H1 (cell line): ENCODE measurements at regions not wholly inside any gene's neighbourhood (a gene's known extent, or its start where the extent isn't known, plus 50 kb on each side); places are given as distances from the start of the nearest gene placed in this dataset.

Experiments
- CTCF ChIA-PET: fragments of 300-600 bp; sonication (Branson Sonifier 250); formaldehyde crosslinking; loops from one replicate; lab custom pipeline; 2021; ENCODE audit not compliant: partially characterized antibody; lab: Charles Lee
- POLR2A ChIA-PET: fragments of 300-600 bp; sonication (Branson Sonifier 250); formaldehyde crosslinking; loops from one replicate; lab custom pipeline; 2021; ENCODE audit warnings: inconsistent platforms; ENCODE audit not compliant: partially characterized antibody; lab: Charles Lee
- DNase-seq, 2 experiments: peaks; one replicate each; pipeline versions ENCODE4 v3.0.0 to v3.0.0-alpha.2; 2010 to 2022; ENCODE audit warnings: low spot score in 2 of 2, low read depth in 1 of 2, mixed read lengths in 1 of 2
- FAIRE-seq: peaks from 2 replicates; lab custom pipeline; 2011; peaks lifted over from hg19 to GRCh38; lab: Jason Lieb, UNC
- H2AFZ ChIP-seq: 2 replicates; pipeline ENCODE4 v1.8.1; 2012; ENCODE audit warnings: low read length, inconsistent platforms
- H2AK5ac ChIP-seq: 2 replicates; pipeline ENCODE4 v1.6.1; 2013; ENCODE audit warnings: low read depth, low read length
- H2BK120ac ChIP-seq: replicated peaks from 2 replicates; pipeline ENCODE3; 2013; ENCODE audit warnings: low read depth, low read length, inconsistent platforms
- H2BK12ac ChIP-seq: 2 replicates; pipeline ENCODE4 v1.6.1; 2013; ENCODE audit warnings: low read depth, low read length
- H2BK15ac ChIP-seq: 2 replicates; pipeline ENCODE4 v1.6.1; 2013; ENCODE audit warnings: low read length
- H2BK20ac ChIP-seq: 2 replicates; pipeline ENCODE4 v1.6.1; 2013; ENCODE audit warnings: low read length
- H2BK5ac ChIP-seq: 2 replicates; pipeline ENCODE4 v1.6.1; 2013; ENCODE audit warnings: low read depth, low read length
- H3K14ac ChIP-seq: 2 replicates; pipeline ENCODE4 v1.6.1; 2013; ENCODE audit warnings: inconsistent platforms; ENCODE audit not compliant: insufficient read length
- H3K18ac ChIP-seq: 2 replicates; pipeline ENCODE4 v1.6.1; 2013; ENCODE audit warnings: low read length; ENCODE audit errors: extremely low read depth
- H3K23ac ChIP-seq: 2 replicates; pipeline ENCODE4 v1.6.1; 2013; ENCODE audit warnings: inconsistent platforms; ENCODE audit not compliant: insufficient read length
- H3K23me2 ChIP-seq: 2 replicates; pipeline ENCODE4 v1.6.1; 2013; ENCODE audit warnings: low read depth, low read length
- H3K27ac ChIP-seq: 2 replicates; pipeline ENCODE4 v1.6.1; 2011; ENCODE audit warnings: low read depth, low read length, inconsistent platforms
- H3K27me3 ChIP-seq, 4 experiments: replicated peaks in 1 of 4; 1 replicate in 1 of 4; 2 replicates in 3 of 4; pipeline versions ENCODE4 v1.6.1 to v1.8.1; 2011 to 2013; ENCODE audit warnings: low read length in 3 of 4, mild to moderate bottlenecking in 3 of 4, inconsistent platforms in 2 of 4, mixed read lengths in 2 of 4, moderate library complexity in 1 of 4; ENCODE audit not compliant: control insufficient read depth in 3 of 4, insufficient read depth in 3 of 4; ENCODE audit errors: extremely low read depth in 1 of 4
- H3K36me3 ChIP-seq, 4 experiments: 2 replicates each; pipeline versions ENCODE4 v1.6.1 to v1.8.1; 2011 to 2013; ENCODE audit warnings: mild to moderate bottlenecking in 4 of 4, low read length in 3 of 4, moderate library complexity in 2 of 4, control low read depth in 1 of 4, inconsistent platforms in 1 of 4; ENCODE audit not compliant: insufficient read depth in 4 of 4, control insufficient read depth in 2 of 4
- H3K4ac ChIP-seq: replicated peaks from 2 replicates; pipeline ENCODE3; 2013; ENCODE audit warnings: low read length, low read depth, mixed read lengths, inconsistent platforms; ENCODE audit not compliant: insufficient read length
- H3K4me1 ChIP-seq, 4 experiments: replicated peaks in 1 of 4; 1 replicate in 1 of 4; 2 replicates in 3 of 4; pipeline versions ENCODE4 v1.6.1 to v1.8.1; 2011 to 2013; ENCODE audit warnings: low read length in 3 of 4, inconsistent platforms in 2 of 4, mixed read lengths in 1 of 4; ENCODE audit not compliant: insufficient read depth in 4 of 4, control insufficient read depth in 3 of 4
- H3K4me2 ChIP-seq, 2 experiments: 2 replicates each; pipeline versions ENCODE4 v1.6.1 to v1.8.1; 2011 to 2013; ENCODE audit warnings: low read depth in 2 of 2, low read length in 2 of 2, control low read depth in 1 of 2, inconsistent platforms in 1 of 2, mild to moderate bottlenecking in 1 of 2; ENCODE audit not compliant: insufficient read depth in 1 of 2
- H3K4me3 ChIP-seq, 4 experiments: fragments of 200-600, 300-600 bp in 1 of 4; sonication (generic), shearing (Covaris generic), sonication (Bioruptor Twin) in 1 of 4; 2 replicates each; pipeline versions ENCODE4 v1.5.1 to v1.8.1; 2011 to 2016; ENCODE audit warnings: low read length in 4 of 4, low read depth in 3 of 4, control low read depth in 2 of 4, inconsistent platforms in 2 of 4, mild to moderate bottlenecking in 2 of 4, mixed read lengths in 1 of 4, moderate library complexity in 1 of 4; ENCODE audit not compliant: insufficient read depth in 2 of 4; ENCODE audit errors: extremely low read depth in 1 of 4
- H3K56ac ChIP-seq: replicated peaks from 2 replicates; pipeline ENCODE3; 2013; ENCODE audit warnings: low read depth, mild to moderate bottlenecking, mixed read lengths, low read length, inconsistent platforms; ENCODE audit not compliant: insufficient read length
- H3K79me1 ChIP-seq: 2 replicates; pipeline ENCODE4 v1.6.1; 2013; ENCODE audit warnings: low read depth, low read length, control low read depth
- H3K79me2 ChIP-seq, 2 experiments: 2 replicates each; pipeline versions ENCODE4 v1.6.1 to v1.8.1; 2012 to 2013; ENCODE audit warnings: low read length in 2 of 2, mild to moderate bottlenecking in 2 of 2, inconsistent platforms in 1 of 2; ENCODE audit not compliant: insufficient read depth in 2 of 2, control insufficient read depth in 1 of 2
- H3K9ac ChIP-seq, 4 experiments: replicated peaks in 1 of 4; 1 replicate in 1 of 4; 2 replicates in 3 of 4; pipeline versions ENCODE4 v1.6.1 to v1.8.1; 2011 to 2013; ENCODE audit warnings: low read depth in 3 of 4, low read length in 3 of 4, control low read depth in 2 of 4, mild to moderate bottlenecking in 2 of 4, moderate library complexity in 2 of 4, inconsistent platforms in 1 of 4; ENCODE audit errors: extremely low read depth in 1 of 4
- H3K9me3 ChIP-seq, 2 experiments: 2 replicates each; pipeline versions ENCODE4 v1.6.1 to v1.8.1; 2012 to 2013; ENCODE audit warnings: mild to moderate bottlenecking in 2 of 2, moderate library complexity in 2 of 2, control low read depth in 1 of 2, inconsistent platforms in 1 of 2, low read depth in 1 of 2, low read length in 1 of 2, mixed read lengths in 1 of 2; ENCODE audit not compliant: insufficient read depth in 2 of 2
- H4K20me1 ChIP-seq, 2 experiments: replicated peaks in 1 of 2; 2 replicates each; pipeline versions ENCODE3 to v1.8.1; 2011 to 2013; ENCODE audit warnings: inconsistent platforms in 2 of 2, low read length in 2 of 2, mild to moderate bottlenecking in 1 of 2; ENCODE audit not compliant: insufficient read depth in 2 of 2, control insufficient read depth in 1 of 2
- H4K5ac ChIP-seq: 2 replicates; pipeline ENCODE4 v1.6.1; 2013; ENCODE audit warnings: low read length, low read depth, mixed read lengths, inconsistent platforms; ENCODE audit not compliant: insufficient read length
- H4K8ac ChIP-seq: 2 replicates; pipeline ENCODE4 v1.8.0; 2013; ENCODE audit warnings: mild to moderate bottlenecking, moderate library complexity, low read length, inconsistent platforms; ENCODE audit not compliant: insufficient read depth; ENCODE audit errors: extremely low read depth
- H4K91ac ChIP-seq: replicated peaks from 2 replicates; pipeline ENCODE3; 2013; ENCODE audit warnings: low read length, mixed read lengths, inconsistent platforms; ENCODE audit not compliant: insufficient read length
- SAP30 ChIP-seq: fragments of 300-600 bp; sonication (generic); IDR thresholded peaks from 2 replicates; pipeline ENCODE4 v1.7.1; 2012; ENCODE audit warnings: low read length, moderate library complexity, mild to moderate bottlenecking, inconsistent platforms; ENCODE audit not compliant: insufficient read depth, insufficient replicate concordance
- WGBS, 2 experiments: shearing (Covaris generic) in 1 of 2; methylation state at CpG; one replicate each; pipeline versions ENCODE4 v1.1.6 to v1.1.7; 2013 to 2015; ENCODE audit warnings: low lambda C conversion rate in 2 of 2, mixed read lengths in 2 of 2, inconsistent platforms in 1 of 2, low coverage in 1 of 2, missing lambda C conversion rate in 1 of 2; ENCODE audit not compliant: insufficient replicate concordance in 2 of 2, insufficient coverage in 1 of 2, insufficient read length in 1 of 2; ENCODE audit errors: extremely low coverage in 1 of 2, missing lambda C conversion rate in 1 of 2; 5-methylcytosine and 5-hydroxymethylcytosine counted together

DNA sequence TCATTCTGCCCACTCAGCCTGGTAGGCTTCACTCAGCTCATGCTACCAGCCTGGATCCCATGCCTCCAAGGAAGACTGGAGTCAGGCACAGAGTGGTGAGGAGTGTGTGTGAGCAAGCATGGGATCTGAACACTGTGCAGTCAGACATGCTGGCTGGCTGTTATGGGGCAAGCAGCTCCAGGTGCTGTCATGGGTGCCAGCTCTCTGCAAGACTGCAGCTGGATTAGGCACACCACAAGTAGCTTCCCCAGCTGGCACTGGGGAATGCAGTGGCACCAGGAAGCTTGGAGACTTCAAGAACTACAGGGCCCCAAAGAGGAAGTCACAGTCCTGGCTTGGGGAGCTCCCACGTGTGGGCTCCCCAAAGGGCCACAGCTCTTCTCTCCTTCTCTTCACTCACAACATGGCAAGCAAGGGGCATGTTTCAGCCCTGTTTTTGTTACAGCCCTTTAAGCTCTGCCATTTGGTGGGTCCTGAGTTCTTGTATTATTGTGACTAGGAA is 202.5 kb downstream of the VRK1 start:
- no peak overlapping the region for H3K27ac ChIP-seq
- no peak overlapping the region for H3K18ac ChIP-seq
- no peak overlapping the region for H3K4ac ChIP-seq
- no peak overlapping the region for H3K4me2 ChIP-seq
- CTCF ChIA-PET: interaction anchor here (0.9 to 1.6 kb wide), 5 partner anchors 9 to 416 kb away, joined by 3 to 9 read pairs (median 3); no protein-coding TSS in a partner anchor
- no peak overlapping the region for H2BK5ac ChIP-seq
- DNase-seq (no peak), FAIRE-seq (no peak)
- WGBS, 2 experiments: 100% methylated on average over 1 of the region's 1 CpG; no CpG with 5 or more reads in 1 of the 2 experiments
- no peaks in the 10 kb centered on the region for H3K79me1 ChIP-seq
- H2BK20ac ChIP-seq: no peak overlapping the region
- H3K4me1 ChIP-seq: no peaks in the 10 kb centered on the region
- no peak overlapping the region for H4K91ac ChIP-seq
- H3K4me3 ChIP-seq: no peak overlapping the region
- no peak overlapping the region for H3K9ac ChIP-seq
- H3K23me2 ChIP-seq: peaks cover 6% of the 10 kb centered on the region; the same call in 1 of the 2 replicates
- no peak overlapping the region for H2BK120ac ChIP-seq
- no peak overlapping the region for H2AFZ ChIP-seq
- H3K79me2 ChIP-seq: no peaks in the 10 kb centered on the region
- no peak overlapping the region for H3K14ac ChIP-seq
- no peaks in the 10 kb centered on the region for H3K27me3 ChIP-seq
- no peak overlapping the region for H4K8ac ChIP-seq
- H4K20me1 ChIP-seq: peaks cover 0 to 2% of the 10 kb centered on the region in 2 experiments
- no peaks in the 10 kb centered on the region for H3K9me3 ChIP-seq
- no peak overlapping the region for H2BK15ac ChIP-seq
- POLR2A ChIA-PET: no interaction called here
- H2BK12ac ChIP-seq: no peak overlapping the region
- no peak overlapping the region for H3K23ac ChIP-seq
- H2AK5ac ChIP-seq: no peak overlapping the region
- no peak overlapping the region for H4K5ac ChIP-seq
- no peaks in the 10 kb centered on the region for H3K36me3 ChIP-seq
- H3K56ac ChIP-seq: no peak overlapping the region
- no peak for TF ChIP-seq SAP30
